Effector CD4-positive, alpha-beta T cell (primary cell): ENCODE measurements at regions not wholly inside any gene's neighbourhood (a gene's known extent, or its start where the extent isn't known, plus 50 kb on each side); places are given as distances from the start of the nearest gene placed in this dataset.
"Not testable (repeated sequence)": the region's sequence is repeated elsewhere in the genome, so short reads cannot be mapped to it uniquely, and the experiment has no call there.

Experiments
- DNase-seq: peaks from one replicate; pipeline ENCODE4 v3.0.0-alpha.2; 2020

DNA sequence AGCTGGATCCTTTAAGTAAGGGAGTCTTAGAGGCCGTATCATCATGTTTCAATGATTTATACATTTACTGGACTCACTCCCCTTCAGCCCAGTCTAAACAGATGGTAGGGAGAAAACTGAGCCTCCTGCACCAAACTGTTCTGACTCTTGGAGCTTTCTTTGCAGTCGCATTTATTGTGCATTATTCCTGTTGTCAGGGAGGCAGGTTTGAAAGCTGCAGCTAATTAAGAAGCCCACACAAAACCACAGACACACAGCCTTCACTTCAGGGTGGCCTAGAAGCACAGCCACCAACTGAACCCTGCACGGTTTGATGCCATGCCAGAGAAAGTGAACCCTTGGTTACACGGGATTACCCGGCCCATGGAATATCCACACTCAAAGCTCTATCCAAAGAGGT is 911.0 kb downstream of the UQCRFS1 start:
- no peak for DNase-seq

DNA sequence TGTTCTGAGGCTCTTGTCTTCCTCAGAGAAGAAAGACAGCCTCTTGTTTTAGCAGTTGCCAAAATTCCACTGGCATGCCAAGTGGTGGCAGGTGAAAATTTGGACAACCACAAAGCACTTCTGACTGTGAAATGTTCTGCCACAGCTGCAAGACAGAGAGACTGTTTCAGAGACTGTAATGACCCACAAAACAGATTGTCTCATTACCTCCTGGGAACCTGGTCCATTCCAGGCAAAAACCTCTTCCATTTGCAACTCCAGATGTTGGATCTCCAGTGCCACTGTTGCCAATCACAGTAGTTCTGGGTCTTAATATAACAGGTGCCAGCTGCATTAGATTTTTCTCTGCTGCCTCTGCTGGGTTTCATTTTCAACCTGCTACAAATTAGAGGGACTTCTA is 911.5 kb downstream of the UQCRFS1 start:
- no peak for DNase-seq

DNA sequence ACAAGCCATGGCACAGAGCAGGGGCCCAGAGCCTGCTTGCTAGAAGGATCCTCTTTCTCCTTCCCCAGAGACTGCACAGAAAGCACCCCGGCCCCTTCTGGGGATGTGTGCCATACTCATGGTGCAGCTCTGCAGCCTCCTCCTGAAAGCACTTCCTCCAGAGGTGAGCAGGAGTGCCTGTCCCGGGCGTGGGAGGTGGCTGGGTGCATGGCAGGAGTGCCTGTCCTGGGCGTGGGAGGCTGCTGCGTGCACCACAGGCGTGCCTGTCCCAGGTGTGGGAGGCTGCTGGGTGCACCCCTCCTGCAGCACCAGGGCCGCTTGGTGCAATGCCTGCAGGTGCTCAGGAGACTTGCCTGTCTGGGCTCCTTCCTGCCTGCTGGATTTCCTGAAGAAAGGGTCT is 913.3 kb downstream of the UQCRFS1 start:
- DNase-seq = no peak

DNA sequence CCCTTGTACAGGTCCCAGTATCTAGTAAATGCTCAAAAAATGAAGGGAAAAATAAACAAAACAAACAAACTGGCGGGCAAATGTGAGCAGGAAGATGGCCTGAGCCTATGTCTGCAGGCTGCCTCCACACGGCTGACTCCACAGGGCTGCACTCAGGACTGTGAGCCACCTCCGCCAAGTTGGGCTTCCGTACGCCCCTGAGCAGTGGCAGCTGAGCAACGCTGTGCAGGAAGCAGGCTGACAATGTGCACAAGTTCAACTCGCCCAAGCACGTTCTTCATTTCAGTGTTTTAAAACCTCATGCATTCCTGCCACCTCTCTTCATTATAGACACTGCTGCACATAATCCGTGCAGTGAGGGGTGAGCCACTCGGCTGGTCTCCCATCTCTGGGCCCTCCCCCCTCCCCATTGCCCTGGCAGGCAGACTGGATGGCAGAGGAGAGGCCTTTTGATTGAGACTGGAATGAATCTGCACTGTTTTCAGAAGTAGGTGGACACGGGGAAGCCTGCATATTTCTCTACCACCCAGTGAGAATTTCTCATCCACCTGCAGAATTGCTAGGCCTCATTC is 915.3 kb downstream of the UQCRFS1 start:
- no peak for DNase-seq

DNA sequence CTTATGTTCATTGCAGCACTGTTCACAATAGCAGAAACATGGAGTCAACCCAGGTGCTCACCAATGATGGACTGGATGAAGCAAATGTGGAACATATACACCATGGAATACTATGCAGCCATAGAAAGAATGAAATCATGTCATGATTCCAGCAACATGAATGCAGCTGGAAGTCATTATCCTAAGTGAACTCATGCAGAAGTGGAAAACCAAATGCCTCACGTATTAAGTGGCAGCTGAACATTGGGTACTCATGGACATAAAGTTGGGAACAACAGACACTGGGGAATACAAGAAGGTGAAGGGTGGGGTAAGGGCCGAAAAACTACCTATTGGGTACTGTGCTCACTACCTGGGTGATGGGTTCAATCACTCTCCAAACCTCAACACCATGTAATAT is 915.9 kb downstream of the UQCRFS1 start:
- DNase-seq = no peak

DNA sequence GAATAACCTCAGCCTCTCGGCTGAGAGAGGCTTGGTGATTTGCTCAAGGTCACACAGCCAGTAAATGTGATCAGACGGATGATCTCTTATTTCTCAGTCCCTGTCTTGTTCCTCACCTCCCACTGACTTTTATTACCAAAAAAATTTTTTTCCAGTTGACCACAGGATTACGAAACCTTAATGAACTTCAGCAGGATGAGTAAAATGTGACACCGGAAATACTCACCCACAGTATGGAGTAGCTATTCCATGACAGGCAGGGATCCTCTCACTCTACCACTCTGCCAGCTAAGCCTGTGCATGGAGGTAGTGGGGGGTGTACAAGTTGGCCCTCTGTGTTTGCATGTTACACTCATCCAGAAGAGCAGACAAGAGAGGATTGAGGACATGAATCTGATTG is 916.4 kb downstream of the UQCRFS1 start:
- no peak for DNase-seq

DNA sequence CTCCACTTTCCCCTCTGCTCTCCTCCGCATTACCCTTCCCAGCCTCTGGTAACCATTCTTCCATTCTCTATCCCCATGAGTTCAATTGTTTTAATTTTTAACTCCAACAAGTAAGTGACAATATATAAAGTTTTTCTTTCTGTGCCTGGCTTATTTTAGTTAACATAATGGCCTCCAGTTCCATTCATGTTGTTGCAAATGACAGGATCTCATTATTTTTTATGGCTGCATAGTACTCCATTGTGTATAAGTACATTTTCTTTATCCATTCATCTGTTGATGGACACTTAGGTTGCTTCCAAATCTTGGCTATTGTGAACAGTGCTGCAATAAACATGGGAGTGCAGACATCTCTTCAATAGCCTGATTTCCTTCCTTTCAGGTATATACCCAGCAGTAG is 918.0 kb downstream of the UQCRFS1 start:
- not testable (repeated sequence) for DNase-seq

DNA sequence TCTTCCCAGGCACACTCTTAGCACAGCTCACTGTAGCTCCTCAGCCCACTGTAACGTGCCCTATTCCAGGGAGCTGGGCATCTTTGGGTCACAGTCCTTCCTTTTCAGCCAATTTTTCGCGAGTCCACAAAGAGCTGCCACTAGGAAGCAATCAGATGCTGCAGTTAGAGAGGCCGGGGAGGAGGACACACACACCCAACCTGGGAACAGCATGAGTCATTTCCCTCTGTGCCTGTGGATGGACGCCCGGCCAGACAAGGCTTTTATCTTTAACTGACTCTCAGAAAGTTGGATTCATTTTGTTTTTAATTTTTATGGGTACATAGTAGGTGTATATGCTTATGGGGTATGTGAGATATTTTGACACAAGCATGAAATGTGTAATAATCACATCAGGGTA is 918.6 kb downstream of the UQCRFS1 start:
- DNase-seq = no peak

DNA sequence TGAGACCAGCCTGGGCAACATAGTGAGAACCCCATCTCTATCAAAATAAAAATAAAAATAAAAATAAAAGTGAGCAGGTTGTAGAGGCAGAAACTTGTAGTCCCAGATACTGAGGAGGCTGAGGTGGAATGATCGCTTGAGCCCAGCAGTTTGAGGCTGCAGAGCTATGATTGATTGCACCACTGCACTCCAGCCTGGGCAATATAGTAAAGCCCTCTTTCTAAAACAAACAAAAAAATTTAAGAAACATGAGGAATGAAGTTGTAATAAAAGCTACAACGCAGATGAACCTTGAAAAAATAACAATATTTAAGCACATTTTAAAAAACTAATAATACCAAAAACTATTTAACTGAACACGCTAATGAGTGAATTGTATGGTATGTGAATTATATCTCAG is 919.3 kb downstream of the UQCRFS1 start:
- DNase-seq = no peak

DNA sequence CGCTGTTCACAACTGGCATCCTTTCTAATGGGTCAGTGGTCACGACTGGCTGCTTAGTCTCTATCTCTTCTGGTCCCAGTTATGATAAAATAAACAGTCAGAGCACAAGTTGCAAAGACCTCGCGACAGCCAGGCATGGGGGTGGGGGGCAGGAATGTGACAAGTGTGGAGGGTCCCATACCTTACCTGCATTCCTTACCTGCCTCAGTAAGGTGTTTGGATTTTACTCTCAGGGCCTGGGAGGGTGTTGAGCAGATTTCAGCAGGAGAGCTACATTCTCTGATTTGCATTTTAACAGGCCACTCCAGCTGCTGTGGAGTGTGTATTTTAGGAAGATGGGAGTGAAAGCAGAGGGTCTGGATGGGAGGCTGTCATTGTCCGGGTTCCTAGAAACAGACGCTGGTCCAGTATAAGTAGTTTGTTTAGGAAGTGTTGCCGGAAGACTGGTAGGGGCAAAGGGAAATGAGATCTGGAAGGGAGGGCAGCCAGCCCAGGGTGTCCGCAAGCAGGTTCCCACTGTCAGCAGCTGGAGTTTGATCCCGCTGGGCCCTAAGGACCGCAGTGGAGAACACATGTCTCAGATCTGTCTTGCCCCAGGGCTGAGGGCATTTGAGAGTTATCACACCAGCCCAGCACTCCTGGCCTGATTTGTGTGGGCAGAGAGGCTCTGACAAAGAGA is 920.0 kb downstream of the UQCRFS1 start:
- no peak for DNase-seq

DNA sequence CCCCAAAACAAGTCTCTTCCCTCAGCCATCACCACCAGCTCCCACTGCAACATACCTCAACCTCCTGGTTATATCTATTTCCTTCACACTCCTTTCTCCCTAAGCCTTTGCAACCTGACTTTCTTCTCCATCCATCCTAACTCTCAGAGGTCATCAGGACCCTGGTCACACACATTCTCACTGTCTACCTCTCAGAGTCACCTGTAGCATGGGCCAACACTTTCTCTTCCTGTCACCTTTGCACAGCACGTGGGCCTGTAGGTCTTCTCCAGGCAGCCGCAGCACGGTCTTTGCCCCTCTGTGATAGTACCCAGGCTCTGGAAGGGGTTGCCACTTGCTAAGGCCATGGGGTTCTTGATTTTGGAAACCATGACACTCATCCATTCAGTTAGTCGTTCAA is 921.1 kb downstream of the UQCRFS1 start:
- DNase-seq = no peak

DNA sequence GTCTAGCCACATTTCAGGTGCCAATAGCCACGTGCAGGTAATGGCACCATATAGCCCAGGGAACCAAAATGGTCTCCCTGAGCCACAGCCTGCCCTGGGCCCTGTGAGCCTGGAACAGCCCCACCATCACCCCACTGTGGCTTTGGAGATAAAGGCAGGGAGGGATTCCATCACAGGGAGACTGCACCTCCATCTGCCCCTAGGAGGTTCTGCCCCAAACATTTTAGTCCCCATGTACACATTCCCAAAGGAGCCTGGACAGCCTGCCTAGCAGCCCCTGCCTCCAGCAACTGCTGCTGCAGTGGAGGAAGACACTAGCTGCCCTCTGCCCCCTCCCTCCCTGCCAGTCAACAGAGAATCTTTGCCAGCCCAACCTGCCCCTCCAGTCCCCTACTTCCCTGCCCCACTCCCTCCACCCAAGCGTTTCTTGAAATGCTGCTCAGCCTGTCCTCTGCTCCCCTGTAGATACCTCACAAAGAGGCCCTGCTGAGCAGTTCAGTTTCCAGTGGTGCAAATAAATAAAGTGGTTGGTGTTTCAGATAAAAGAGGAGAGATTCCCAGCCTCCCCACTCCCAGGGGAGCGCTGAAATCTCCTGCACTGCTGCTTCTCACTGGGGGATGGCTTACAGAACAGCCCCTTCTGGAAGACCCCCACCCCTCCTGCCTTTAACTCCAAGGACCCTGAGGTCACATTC is 921.8 kb downstream of the UQCRFS1 start:
- DNase-seq = no peak

DNA sequence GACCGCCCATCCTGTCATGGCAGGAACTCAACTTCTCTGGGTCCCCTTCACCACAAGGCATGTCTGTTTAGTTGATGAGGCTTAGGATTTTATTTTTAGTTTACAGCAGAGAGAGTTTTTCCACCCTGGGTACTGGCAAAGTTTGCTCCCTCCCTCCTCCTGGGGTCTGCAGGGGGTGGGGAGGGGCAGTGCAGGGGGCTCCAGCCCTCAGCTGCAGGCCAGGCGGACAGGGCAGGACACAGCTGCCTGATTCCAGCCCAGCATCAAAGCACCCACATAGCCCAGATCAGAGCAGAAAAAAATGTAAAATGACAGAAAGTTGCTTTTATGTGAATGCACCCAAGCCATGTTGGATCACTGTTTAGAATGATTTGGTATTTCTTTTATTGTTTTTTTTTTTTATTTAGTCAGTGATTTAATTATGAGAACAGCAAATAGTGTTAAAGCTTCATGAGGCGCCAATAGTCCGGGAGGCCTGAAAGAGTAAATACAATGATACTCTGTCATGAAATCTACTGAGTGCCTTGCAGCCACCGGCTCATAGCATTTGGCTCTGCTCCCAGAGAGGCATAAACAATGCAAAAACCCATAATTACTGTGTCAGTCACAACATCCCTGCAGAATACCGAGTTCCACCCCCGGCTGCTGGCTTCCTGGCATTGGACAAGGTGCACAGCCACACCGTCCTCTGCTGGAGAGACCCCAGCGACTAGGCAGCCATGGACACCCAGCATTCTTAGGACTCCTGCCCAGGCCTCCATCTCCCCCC is 923.5 kb downstream of the UQCRFS1 start:
- no peak for DNase-seq

DNA sequence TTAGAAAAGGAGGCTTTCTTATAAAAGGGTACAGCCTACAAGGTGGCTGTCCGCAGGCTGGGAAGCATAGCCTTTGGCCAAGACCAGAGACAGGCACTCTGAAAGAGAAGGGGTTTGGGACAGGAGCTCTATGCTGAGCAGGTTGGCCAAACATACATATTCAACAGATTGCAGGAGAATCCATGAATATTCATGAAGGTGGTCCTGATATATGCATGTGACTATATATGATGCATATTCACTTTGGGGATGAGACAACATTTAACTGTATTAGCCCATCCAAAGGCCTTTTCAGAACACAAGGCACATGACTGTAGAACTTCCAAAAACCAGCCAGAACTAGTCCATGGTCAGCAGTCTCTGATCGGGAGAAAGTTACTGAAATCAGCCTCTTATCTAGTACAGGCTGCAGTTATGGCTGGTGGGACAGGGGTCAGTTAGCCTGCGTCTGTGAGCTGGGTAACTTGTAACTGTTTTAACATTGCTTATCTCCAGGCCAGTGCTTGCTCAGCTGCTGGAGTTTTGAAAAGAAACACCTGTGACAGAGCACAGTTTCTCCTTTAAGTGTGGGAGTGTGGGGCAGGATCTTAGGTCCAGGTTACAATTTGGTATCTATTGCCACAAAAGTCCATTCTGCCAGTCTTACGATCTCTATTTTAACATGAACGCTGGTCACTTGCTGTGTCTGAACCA is 924.2 kb downstream of the UQCRFS1 start:
- DNase-seq = no peak

DNA sequence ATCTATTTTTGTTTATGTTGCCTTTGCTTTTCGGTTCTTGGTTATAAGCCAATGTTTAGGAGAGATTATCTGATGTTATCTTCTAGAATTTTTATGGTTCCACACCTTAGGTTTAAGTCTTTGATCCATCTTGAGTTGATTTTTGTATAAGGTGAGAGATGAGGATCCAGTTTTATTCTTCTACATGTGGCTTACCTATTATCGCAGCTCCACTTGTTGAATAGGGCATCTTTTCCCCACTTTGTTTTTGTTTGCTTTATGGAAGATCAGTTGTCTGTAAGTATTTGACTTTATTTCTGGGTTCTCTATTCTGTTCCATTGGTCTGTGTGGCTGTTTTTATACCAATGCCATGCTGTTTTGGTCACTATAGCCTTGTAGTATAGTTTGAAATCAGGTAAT is 927.0 kb downstream of the UQCRFS1 start:
- no peak for DNase-seq

DNA sequence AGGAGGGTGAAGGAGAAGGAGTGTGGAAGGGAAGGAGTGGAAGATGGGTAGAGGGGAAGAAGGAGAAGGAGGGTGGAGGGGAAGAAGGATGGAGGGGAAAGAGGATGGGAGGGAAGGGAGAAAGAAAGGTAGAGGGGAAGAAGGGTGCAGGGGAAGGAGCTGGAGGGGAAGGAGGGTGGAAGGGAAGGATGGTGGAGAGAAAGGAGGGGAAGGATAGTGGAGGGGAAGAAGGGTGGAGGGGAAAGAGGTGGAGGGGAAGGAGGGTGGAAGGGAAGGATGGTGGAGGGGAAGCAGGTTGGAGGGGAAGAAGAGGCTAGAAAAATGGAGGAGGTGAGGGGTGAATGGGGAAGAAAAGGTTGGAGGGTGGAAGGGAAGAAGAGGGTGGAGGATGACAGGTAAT is 927.9 kb downstream of the UQCRFS1 start:
- DNase-seq = no peak

DNA sequence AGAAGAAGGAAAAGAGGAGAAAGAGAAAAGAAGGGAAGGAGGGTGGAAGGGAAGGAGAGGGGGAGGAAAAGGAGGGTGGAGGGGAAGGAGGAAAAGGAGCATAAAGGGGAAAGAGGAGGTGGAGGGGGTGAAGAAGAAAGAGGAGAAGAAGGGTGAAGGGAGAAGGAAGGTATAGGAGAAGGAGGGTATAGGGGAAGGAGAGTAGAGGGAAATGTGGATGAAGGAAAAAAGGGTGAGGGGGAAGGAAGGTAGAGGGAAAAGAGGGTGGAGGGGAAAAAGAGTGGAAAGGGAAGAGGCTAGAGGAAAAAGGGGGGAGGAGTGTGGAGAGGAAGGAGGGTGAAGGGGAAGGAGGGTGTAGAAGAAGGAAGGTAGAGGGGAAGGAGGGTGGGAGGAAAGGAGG is 928.6 kb downstream of the UQCRFS1 start:
- no peak for DNase-seq

DNA sequence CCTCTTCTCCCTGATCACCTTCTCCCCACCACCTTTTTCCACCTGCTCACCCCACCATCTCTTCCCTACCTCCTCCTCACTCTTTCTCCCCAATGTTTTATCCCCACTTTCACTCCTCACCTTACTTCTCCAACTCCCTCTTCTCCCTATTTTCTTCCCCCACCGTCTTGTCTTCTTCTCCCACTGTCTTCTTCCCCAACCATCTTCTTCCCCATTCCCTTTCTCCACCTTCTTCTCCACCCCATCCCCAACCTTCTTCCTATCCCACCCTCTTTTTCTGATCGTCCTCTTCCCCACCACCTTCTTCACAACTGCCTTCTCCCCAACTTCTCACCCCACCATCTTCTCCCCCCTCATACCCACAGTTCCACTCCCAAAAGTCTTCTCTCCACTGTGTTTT is 929.4 kb downstream of the UQCRFS1 start:
- no peak for DNase-seq

DNA sequence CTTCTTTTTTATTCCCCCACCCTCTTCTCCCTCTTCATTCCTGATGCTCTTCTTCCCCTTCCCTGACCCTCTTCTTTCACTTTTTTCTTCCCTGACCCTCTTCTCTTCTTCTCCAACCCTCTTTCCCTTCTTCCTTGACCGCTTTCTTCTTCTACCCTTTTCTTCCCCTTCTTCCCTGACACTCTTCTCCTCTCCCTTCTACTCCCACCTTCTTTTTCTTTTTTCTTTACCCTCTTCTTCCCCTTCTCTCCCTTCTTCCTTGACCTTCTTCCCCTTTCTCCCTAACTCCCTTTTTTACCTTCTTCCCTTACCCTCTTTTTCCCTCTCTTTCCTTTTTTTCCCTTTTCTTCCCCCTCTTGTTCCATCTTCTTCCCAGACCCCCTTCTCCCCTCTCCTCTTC is 931.3 kb downstream of the UQCRFS1 start:
- DNase-seq = no peak

DNA sequence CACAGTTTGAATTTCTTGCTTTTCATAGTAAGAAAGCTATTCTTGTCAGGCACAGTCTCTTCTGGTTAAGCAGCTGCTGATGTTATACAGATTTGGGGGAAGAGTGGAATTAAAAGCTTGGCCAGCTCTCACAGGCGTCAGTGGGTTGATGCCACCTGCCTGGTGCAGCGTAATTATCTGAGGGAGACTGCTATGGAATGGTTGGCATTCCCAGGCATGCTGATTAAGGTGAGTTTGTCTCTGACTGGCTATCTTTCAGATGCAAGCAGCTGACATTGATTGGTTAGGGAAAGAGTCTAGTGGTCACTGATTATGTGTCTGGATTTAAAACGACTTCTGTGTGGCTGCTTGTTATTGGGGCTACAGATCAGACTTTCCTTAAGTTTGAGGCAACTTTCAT is 948.4 kb downstream of the UQCRFS1 start:
- no peak for DNase-seq

DNA sequence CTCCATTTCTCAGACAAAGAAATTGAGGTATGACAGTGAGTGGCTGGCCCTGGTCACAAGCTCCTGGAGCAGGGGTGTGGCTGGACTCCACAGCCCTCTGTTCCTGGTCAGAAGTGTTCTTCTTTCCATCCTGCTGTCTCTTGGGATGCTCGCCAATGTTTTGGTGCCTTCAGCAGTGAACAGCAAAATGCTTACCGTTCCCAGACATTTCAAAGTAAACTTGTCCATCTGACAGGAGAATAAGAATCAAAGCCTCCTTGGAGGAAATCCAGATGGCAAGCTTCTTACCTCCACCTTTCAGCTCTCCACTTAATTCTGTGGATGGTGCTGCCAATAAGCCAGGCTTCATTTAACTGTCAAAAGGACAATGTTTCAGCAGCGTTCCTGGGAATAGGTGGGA is 954.1 kb downstream of the UQCRFS1 start:
- DNase-seq = no peak

DNA sequence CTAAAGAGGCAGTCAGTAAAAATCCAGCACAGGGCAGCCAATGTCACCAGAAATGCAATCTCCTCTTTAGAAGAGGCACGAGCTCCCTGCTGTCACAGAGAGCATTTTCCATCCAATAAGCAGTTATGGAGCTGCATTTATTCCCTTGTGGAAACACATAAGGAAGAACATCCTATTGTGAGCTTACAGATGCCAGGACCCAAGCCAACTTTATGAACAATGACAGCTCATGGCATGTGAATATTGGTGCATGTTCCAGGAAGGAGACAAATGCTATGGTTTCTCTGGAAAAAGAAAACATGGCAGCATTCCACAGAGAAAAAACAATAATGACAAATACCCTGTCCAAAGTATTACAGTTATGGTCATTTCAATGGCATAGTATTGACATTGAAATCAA is 955.6 kb downstream of the UQCRFS1 start:
- DNase-seq = no peak

DNA sequence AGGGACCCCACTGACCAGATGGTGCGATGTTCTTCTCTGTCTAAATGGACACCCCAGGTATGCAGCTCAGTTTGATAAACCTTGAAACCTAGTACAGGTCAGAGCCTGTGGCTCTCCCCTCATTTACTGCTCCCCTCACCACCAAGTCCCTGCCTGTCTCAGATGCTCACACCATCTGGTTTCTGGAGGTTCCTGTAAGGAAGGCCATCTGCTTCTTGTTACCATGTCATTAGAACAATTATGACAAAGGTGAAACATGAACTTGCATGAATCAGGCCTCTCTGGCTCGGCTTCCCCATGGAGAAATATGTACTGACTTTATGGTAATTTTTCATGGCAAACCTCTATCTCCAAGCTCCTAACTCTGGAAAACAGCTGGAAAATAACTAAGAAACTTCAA is 965.7 kb downstream of the UQCRFS1 start:
- DNase-seq = no peak
